HS-5 (cell line): ENCODE measurements at regions not wholly inside any gene's neighbourhood (a gene's known extent, or its start where the extent isn't known, plus 50 kb on each side); places are given as distances from the start of the nearest gene placed in this dataset.

Experiments
- DNase-seq: peaks from one replicate; pipeline ENCODE4 v3.0.0-alpha.2; 2012; ENCODE audit warnings: low read depth

DNA sequence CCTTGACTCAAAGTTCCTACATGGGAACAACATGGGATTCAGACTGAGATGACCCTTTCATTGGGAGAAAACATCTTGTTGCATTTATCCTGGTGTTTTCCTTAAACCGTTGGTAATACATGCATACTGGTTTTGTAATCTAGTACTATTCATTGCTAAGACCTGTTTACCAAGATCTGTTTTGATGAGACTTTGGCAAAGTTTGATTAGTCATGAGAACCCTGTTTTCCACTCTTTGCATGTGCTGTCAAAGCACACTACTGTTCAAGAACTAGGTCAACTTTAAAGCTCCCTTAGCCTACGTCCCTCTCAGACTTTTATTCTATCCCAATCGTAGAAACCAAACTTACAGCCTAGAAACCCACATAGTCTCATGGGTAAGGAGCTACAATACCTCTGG lies 650.9 kb downstream of the GATA3 start:
- no peak for DNase-seq

DNA sequence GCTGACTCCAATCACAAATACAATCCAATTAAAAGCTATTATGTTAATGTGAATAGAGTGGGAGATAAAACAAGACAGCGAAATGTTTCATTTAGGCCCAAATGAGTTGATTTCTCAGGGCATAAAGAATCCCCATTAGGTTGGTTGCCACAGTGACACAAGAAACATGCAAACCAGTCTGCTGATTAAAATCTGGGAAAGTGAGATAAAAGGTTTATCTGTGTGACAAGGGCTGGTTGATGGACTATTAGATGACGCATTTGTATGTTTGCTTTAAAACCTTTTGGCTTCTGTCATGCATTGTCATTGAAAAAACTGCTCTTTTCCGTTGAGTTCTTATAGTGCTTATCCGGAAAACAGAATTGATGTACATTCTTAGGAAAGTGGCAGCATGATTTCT lies 658.2 kb downstream of the GATA3 start:
- DNase-seq: no peak

GRCh38 chr10:8719971-8720370 lies 665.5 kb downstream of the GATA3 start:
- DNase-seq: no peak

DNA sequence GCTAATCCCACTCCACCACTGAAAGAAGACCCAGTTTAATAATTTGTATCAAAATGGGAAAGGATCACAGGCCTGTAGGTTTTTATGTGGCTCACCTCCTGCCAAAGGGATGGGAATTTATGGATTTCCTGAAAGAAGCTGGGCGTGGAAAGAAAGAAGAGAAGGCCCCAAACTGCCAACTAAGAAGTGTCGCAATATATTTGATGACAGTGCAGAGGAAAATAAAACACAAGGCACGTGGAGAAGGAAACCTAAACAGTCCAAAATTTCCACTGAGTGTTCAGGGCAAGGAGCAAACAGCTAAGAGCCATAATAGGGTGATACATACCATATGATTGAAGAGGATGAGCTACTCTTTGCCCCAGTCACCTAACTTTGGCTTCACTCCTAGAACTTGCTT lies 667.2 kb downstream of the GATA3 start:
- DNase-seq: no peak

DNA sequence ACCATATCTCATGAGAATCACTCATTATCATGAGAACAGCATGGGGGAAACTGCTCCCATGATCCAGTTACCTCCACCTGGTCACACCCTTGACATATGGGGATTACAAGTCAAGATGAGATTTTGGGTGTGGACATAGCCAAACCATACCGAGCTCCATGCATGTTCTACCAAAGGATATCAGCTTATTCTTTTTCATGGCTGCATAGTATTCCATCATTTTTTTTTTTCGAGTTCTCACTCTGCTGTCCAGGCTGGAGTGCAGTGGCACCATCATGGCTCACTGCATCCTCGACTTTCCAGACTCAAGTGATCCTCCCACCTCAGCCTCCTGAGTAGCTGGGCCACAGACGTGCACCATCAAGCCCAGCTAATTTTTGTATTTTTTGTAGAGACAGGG lies 668.3 kb downstream of the GATA3 start:
- no peak for DNase-seq

DNA sequence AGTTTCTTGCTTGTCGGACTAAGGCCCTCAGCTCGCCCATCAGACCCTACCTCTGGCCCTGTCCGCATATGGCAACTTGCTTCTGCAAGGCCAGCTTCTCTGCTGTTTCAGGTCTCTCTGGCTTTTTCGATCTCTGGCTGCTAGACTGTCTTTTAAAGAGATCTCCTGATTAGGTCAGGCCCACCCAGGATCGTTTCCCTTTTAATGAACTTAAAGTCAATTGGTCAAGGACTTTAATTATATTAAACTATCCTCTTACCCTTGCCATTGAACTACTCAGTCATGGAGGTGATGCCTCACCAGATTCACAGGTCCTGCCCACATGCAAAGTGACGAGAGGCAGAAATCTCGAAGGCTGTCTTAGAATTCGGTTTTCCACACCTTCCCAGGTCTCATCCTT lies 670.9 kb downstream of the GATA3 start:
- no peak for DNase-seq

GRCh38 chr10:8726084-8726778 lies 671.7 kb downstream of the GATA3 start:
- no peak for DNase-seq

- no peak for DNase-seq
These were observed 672.2 kb downstream of the GATA3 start for GRCh38 chr10:8726779-8727084.

GRCh38 chr10:8731121-8732095 lies 676.9 kb downstream of the GATA3 start:
- DNase-seq: no peak

DNA sequence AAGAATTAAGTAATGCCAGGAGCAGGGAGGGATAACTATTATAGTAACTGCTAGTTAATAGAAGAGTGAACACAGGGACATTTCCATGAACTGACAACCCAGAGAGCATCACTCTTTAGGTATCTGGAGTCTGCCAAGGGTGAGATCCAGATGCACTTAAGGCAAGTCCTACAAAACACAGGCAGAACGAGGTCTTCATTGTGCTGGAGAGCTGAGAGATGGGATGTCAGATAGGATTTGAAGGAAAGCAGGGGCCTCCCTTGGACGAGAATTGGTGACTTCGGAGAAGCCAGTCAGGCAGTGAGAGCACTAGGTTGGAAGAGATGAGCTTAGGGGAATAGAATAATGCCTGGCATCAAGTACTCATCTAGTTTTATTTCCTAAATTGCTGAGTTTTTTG lies 684.5 kb downstream of the GATA3 start:
- no peak for DNase-seq

GRCh38 chr10:8752146-8752843 lies 697.8 kb downstream of the GATA3 start:
- DNase-seq: no peak

GRCh38 chr10:8758029-8758428 lies 703.5 kb downstream of the GATA3 start:
- peak; percentile 5 for DNase-seq

DNA sequence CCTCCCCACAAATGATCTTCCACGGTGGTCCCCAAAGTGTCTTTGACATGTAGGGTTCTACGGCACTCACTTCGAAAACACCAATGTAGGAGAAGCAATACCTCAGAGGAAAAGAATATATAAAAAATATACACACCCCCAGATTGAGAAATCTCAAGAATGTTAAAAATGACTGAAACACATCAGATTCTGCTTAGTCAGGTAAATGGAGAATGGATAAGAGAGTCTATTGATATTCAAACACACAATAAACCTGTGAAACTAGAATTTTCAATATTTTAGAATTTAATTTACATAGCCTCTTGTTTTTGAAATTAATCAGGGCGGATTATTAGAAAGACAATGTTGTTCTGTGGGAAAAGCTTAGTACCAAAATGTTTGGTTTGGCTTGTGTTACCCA lies 712.4 kb downstream of the GATA3 start:
- DNase-seq: no peak

DNA sequence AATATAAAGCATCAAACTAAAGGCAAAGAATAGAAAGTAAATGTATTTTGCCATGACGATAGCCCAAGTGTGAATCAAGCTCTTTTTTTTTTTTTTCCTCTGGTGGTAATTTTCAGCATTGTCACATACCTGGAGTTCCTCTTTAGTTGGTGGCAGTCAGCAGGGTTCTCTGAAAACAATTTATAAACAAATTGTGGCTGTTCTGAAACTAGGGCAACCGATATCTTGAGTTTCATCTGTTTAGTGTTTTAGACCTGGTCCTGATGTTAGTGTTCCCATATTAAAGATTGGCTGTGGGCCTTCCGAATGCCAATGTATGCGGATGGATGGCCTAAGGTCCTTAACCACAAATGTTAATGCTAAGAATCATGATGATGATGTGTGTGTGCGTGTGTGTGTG lies 713.1 kb downstream of the GATA3 start:
- no peak for DNase-seq

GRCh38 chr10:8768341-8768740 lies 713.9 kb downstream of the GATA3 start:
- DNase-seq: no peak

DNA sequence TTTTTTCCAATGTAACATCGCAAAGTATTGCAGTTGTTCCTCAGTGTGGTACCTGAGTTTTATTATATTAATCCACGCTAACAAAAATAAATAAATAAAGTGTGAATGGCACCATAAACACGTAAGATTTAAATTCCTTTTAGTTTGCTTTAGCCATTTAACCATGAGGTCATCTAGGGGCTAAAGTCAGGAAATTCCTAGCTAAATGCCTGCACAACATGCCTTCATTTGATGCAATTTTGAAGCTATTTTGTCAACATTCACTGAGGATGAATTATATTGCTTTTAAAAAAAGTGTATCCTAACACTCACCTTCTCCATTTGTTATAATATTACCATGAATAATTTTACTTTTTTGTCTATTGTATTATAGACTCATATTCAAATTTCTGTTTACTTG lies 714.4 kb downstream of the GATA3 start:
- no peak for DNase-seq

GRCh38 chr10:8776926-8777622 lies 722.6 kb downstream of the GATA3 start:
- DNase-seq: no peak

DNA sequence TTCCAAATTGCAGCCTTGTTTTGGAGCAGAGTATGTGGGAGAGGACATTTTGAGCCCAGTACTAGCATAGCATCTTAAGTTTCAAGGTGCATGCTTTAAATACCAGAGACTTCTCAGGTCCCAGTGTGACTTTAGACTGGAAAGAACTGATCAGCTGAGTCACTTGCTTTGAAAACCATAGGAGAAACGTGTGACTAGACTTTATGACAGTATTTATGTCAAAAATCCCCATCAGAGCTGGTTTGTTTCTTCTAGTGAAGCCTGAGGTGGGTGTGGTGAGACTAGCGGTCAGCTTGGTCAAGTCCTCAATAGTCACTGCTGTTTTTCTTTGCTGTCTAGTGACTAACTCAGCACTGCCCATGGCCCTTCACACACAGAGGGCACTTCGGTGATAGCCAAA lies 724.2 kb downstream of the GATA3 start:
- DNase-seq: no peak

DNA sequence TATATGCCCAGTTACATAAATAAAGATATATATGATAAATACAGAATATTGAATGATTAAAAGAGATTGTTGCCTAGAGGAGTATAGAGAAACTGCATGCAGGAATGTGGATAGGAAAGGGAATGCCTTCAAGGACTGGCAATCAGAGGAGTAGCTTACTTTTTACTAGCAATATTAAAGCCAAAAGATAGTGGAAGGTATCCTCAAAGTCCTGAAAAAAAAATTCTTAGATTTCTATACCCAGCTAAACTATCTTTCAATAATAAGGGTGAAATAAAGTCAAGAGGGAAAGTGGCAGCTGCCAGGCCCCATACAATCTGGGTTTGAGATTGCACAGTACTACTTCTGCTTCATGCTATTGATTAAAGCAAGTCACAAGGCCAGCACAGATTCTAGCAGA lies 733.2 kb downstream of the GATA3 start:
- no peak for DNase-seq

- DNase-seq: no peak
These were observed 735.9 kb downstream of the GATA3 start for GRCh38 chr10:8790390-8790789.

DNA sequence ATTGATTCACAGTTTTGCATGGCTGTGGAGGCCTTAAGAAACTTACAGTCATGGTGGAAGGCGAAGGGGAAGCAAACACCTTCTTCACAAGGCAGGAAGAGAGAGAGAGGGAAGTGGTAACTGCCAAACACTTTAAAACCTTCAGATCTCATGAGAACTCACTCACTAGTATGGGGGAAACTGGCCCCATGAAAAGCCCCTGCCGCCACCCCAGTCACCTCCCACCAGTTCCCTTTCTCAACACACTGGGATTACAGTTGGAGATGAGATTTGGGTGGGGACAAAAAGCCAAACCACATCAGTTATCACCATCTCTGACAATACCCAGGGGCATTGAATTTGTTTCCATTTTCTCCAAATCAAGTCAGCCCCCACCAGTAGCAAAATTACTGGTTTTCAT lies 740.4 kb downstream of the GATA3 start:
- no peak for DNase-seq

DNA sequence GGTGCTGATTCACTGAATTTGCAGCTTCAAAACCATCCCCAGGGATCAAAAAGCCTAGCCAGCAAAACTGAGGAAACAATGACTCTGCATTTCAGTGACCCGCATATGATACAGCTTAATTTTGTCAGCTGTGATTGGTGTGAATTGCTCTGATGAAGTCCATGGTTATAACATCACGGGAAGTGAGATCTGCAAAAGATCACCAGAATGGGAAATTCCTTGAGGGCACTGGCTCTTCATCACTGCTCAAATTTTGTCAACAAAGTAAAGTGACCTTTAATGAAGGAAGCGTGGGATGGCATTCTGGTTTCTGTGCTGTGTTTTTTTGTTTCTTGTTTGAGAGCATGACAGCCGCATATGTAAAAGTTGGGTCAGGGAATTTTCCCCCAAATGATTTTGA lies 745.9 kb downstream of the GATA3 start:
- DNase-seq: no peak
